Effector memory CD8-positive, alpha-beta T cell (primary cell): ENCODE measurements at regions not wholly inside any gene's neighbourhood (a gene's known extent, or its start where the extent isn't known, plus 50 kb on each side); places are given as distances from the start of the nearest gene placed in this dataset.

ENCODE experiments used
- ATAC-seq: fragments of 150-1000 bp; cut with Tn5 transposase; replicated peaks from 2 replicates; pipeline ENCODE4 v1.10.0; 2021; ENCODE audit warnings: mild to moderate bottlenecking, moderate library complexity
- DNase-seq, 3 experiments: peaks; one replicate each; pipeline ENCODE4 v3.0.0; 2021
- H3K27ac Mint-ChIP-seq, 2 donors: one replicate each; pipeline ENCODE4 v1.8.0; 2022; ENCODE audit warnings: mild to moderate bottlenecking in 2 of 2, mixed read lengths in 2 of 2, moderate library complexity in 2 of 2
- H3K27me3 Mint-ChIP-seq, 2 donors: one replicate each; pipeline ENCODE4 v1.8.0; 2022; ENCODE audit warnings: mixed read lengths in 2 of 2
- H3K36me3 Mint-ChIP-seq: one replicate; pipeline ENCODE4 v1.8.0; 2022; ENCODE audit warnings: mild to moderate bottlenecking, moderate library complexity, mixed read lengths; ENCODE audit not compliant: insufficient read depth
- H3K4me1 Mint-ChIP-seq, 2 donors: one replicate each; pipeline ENCODE4 v1.8.0; 2022; ENCODE audit warnings: low read depth in 2 of 2, mixed read lengths in 2 of 2
- H3K4me3 Mint-ChIP-seq, 2 donors: one replicate each; pipeline ENCODE4 v1.8.0; 2022; ENCODE audit warnings: mild to moderate bottlenecking in 2 of 2, mixed read lengths in 2 of 2, moderate library complexity in 2 of 2
- H3K9me3 Mint-ChIP-seq, 2 donors: one replicate each; pipeline ENCODE4 v1.8.0; 2022; ENCODE audit warnings: mixed read lengths in 2 of 2

- H3K36me3 Mint-ChIP-seq = no peaks in the 10 kb centered on the region
- no peak for ATAC-seq
- DNase-seq = no peak
- H3K9me3 Mint-ChIP-seq = peaks cover 0 to 3% of the 10 kb centered on the region in 2 donors
- H3K27me3 Mint-ChIP-seq = peaks cover 5 to 26% of the 10 kb centered on the region in 2 donors
- H3K27ac Mint-ChIP-seq = no peak overlapping the region
- no peaks in the 10 kb centered on the region for H3K4me1 Mint-ChIP-seq
- no peak overlapping the region for H3K4me3 Mint-ChIP-seq
These were observed 157.2 kb downstream of the DCLK3 start for GRCh38 chr3:36606871-36607765.

- H3K27me3 Mint-ChIP-seq = peaks cover 5 to 34% of the 10 kb centered on the region in 2 donors
- DNase-seq (no peak), ATAC-seq (no peak)
- H3K4me3 Mint-ChIP-seq = no peak overlapping the region
- H3K36me3 Mint-ChIP-seq = no peaks in the 10 kb centered on the region
- no peak overlapping the region for H3K27ac Mint-ChIP-seq
- H3K9me3 Mint-ChIP-seq = peaks cover 0 to 3% of the 10 kb centered on the region in 2 donors
- H3K4me1 Mint-ChIP-seq = no peaks in the 10 kb centered on the region
These were observed 160.9 kb downstream of the DCLK3 start for GRCh38 chr3:36603423-36603822.

GRCh38 chr3:36600404-36600803 is 163.9 kb downstream of the DCLK3 start:
- Mint-ChIP-seq H3K4me3 (no peak overlapping the region), H3K36me3 (no peaks in the 10 kb centered on the region)
- ATAC-seq = no peak

More at GRCh38 chr3:36600404-36600803, 163.9 kb downstream of the DCLK3 start:
- DNase-seq = no peak
- Mint-ChIP-seq H3K27ac (no peak overlapping the region), H3K9me3 (peaks cover 0 to 3% of the 10 kb centered on the region in 2 donors), H3K4me1 (no peaks in the 10 kb centered on the region), H3K27me3 (peaks cover 12 to 45% of the 10 kb centered on the region in 2 donors)
